ENCODE measurements at regions not wholly inside any gene's neighbourhood (a gene's known extent, or its start where the extent isn't known, plus 50 kb on each side); places are given as distances from the start of the nearest gene placed in this dataset.

- no peak for DNase-seq
- Histone ChIP-seq H3K27me3 (no peaks in the 10 kb centered on the region), H3K4me3 (no peak overlapping the region), H3K36me3 (no peaks in the 10 kb centered on the region), H3K4me1 (peaks cover 0 to 5% (median 0%) of the 10 kb centered on the region in 4 donors), H3K9me3 (no peaks in the 10 kb centered on the region), H3K27ac (no peak overlapping the region)
- no peak for TF ChIP-seq CTCF (IDR thresholded peaks at IDR 0.05)
- intact Hi-C loops (cut with DNase I; ENCODE audit: low total_unique reads): no loop called here
Measured at GRCh38 chr1:199177241-199177640, 538.4 kb downstream of the PTPRC start.

- TF ChIP-seq CTCF (IDR thresholded peaks at IDR 0.05): no peak
- DNase-seq: no peak
- no peaks in the 10 kb centered on the region for H3K9me3 ChIP-seq
- H3K36me3 ChIP-seq: no peaks in the 10 kb centered on the region
- H3K27ac ChIP-seq: no peak overlapping the region
- no peaks in the 10 kb centered on the region for H3K27me3 ChIP-seq
- no peak overlapping the region for H3K4me3 ChIP-seq
- intact Hi-C loops (cut with DNase I; ENCODE audit: low total_unique reads): no loop called here
- peaks cover 0 to 5% (median 0%) of the 10 kb centered on the region in 4 donors for H3K4me1 ChIP-seq
Measured at GRCh38 chr1:199178646-199179045, 539.8 kb downstream of the PTPRC start.

GRCh38 chr1:199182186-199182843 lies 543.5 kb downstream of the PTPRC start:
- Histone ChIP-seq H3K27me3 (no peaks in the 10 kb centered on the region), H3K4me1 (peaks cover 0 to 5% (median 0%) of the 10 kb centered on the region in 4 donors), H3K4me3 (no peak overlapping the region), H3K9me3 (no peaks in the 10 kb centered on the region), H3K36me3 (no peaks in the 10 kb centered on the region), H3K27ac (no peak overlapping the region)
- no peak for TF ChIP-seq CTCF (IDR thresholded peaks at IDR 0.05)
- DNase-seq: no peak
- intact Hi-C loops (cut with DNase I; ENCODE audit: low total_unique reads): no loop called here

- H3K4me1 ChIP-seq: peaks cover 0 to 5% (median 0%) of the 10 kb centered on the region in 4 donors
- H3K9me3 ChIP-seq: no peaks in the 10 kb centered on the region
- H3K27ac ChIP-seq: no peak overlapping the region
Measured at GRCh38 chr1:199184180-199184579, 545.3 kb downstream of the PTPRC start.

GRCh38 chr1:199194862-199195261 lies 556.0 kb downstream of the PTPRC start:
- no peaks in the 10 kb centered on the region for H3K4me1 ChIP-seq
- no peak for TF ChIP-seq CTCF (IDR thresholded peaks at IDR 0.05)
- no peak overlapping the region for H3K4me3 ChIP-seq
- H3K9me3 ChIP-seq: no peaks in the 10 kb centered on the region
- intact Hi-C loops (cut with DNase I; ENCODE audit: low total_unique reads): no loop called here
- DNase-seq: no peak
- H3K27me3 ChIP-seq: no peaks in the 10 kb centered on the region
- H3K27ac ChIP-seq: no peak overlapping the region
- H3K36me3 ChIP-seq: no peaks in the 10 kb centered on the region

More at GRCh38 chr1:199184180-199184579, 545.3 kb downstream of the PTPRC start:
- Histone ChIP-seq H3K36me3 (no peaks in the 10 kb centered on the region), H3K4me3 (no peak overlapping the region), H3K27me3 (no peaks in the 10 kb centered on the region)
- intact Hi-C loops (cut with DNase I; ENCODE audit: low total_unique reads): no loop called here
- TF ChIP-seq CTCF (IDR thresholded peaks at IDR 0.05): no peak
- no peak for DNase-seq

All from tibial artery (tissue), 4 donors.